HG03175 (cell line): ENCODE measurements at regions not wholly inside any gene's neighbourhood (a gene's known extent, or its start where the extent isn't known, plus 50 kb on each side); places are given as distances from the start of the nearest gene placed in this dataset.
"Not testable (repeated sequence)": the region's sequence is repeated elsewhere in the genome, so short reads cannot be mapped to it uniquely, and the experiment has no call there.

Source experiments
- ATAC-seq: cut with Tn5 transposase; IDR thresholded peaks from one replicate; pipeline ENCODE4 v1.9.1; 2021; ENCODE audit warnings: mild to moderate bottlenecking, moderate library complexity; ENCODE audit not compliant: unreplicated experiment

DNA sequence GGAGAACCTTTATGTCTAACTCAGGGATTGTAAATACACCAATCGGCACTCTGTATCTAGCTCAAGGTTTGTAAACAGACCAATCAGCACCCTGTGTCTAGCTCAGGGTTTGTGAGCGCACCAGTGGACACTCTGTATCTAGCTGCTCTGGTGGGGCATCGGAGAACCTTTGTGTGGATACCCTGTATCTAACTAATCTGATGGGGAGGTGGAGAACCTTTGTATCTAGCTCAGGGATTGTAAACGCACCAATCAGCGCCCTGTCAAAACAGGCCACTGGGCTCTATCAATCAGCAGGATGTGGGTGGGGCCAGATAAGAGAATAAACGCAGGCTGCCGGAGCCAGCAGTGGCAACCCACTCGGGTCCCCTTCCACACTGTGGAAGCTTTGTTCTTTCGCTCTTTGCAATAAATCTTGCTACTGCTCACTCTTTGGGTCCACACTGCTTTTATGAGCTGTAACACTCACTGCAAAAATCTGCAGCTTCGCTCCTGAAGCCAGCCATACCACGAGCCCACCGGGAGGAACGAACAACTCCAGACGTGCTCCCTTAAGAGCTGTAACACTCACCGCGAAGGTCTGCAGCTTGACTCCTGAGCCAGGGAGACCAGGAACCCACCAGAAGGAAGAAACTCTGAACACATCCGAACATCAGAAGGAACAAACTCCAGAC lies 1673.2 kb upstream of the B3GALT2 start:
- not testable (repeated sequence) for ATAC-seq

DNA sequence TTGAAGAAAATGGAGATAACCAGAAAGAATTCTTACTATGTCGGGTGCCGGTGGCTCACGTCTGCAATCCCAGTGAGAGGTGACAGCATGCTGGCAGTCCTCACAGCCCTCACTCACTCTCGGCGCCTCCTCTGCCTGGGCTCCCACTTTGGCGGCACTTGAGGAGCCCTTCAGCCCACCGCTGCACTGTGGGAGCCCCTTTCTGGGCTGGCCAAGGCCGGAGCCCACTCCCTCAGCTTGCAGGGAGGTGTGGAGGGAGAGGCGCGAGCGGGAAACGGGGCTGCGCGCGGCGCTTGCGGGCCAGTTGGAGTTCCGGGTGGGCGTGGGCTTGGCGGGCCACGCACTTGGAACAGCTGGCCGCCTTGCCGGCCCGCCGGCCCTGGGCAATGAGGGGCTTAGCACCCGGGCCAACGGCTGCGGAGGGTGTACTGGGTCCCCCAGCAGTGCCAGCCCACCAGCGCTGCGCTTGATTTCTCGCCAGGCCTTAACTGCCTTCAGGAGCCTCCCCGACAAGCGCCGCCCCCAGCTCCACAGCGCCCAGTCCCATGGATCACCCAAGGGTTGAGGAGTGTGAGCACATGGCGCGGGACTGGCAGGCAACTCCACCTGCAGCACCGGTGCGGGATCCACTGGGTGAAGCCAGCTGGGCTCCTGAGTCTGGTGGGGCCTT lies 1672.5 kb upstream of the B3GALT2 start:
- not testable (repeated sequence) for ATAC-seq

DNA sequence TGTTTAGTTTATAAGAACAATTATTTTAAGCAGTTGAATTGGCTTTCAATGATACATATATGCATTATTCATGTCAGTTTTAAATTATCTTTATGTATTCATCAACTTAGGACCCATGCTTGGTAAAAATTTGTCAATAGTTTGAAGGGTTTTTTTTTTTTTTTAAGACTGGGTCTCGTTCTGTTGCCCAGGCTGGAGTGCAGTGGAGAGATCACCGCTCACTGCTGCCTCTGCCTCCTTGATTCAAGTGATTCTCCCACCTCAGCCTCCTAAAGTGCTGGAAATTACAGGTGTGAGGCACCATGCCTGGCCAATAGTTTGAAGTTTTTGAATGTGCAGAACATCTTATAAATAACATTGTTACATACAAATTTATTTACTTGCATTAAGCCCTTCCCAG lies 1671.0 kb upstream of the B3GALT2 start:
- ATAC-seq = no peak

DNA sequence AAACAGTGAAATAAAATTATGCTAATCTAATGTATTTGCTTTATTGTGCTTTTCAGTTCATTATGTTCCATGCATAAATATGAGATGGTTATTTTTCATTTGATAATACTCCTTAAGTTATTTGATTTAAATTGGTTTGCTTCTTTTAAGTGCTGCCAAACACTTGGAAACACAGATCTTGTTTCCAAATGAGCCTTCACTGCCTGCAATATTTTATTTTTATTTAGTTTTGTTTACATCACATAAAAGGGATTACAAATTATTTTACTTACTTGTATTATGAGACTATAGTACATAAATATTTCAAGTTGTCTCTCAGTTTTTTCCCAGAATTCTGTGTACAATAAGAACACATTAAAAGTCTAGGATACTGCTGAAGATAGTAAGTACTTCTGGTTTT lies 1662.4 kb upstream of the B3GALT2 start:
- no peak for ATAC-seq

DNA sequence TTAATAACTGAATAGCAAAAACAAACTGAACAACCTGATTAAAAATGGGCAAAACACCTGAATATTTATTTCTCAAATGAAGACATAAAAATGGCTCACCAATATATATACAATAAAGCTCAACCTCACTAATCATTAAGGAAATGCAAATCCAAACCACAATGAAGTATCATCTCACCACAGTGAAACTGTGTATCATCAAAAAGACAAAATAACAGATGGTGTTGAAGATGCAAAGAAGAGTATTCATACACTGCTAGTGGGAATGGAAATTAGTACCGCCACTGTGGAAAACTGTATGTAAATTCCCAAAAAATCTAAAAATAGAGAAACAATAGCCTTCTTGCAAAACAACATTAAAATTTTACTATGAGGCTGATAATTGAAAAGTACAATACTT lies 1660.1 kb upstream of the B3GALT2 start:
- peak; percentile 98 for ATAC-seq

DNA sequence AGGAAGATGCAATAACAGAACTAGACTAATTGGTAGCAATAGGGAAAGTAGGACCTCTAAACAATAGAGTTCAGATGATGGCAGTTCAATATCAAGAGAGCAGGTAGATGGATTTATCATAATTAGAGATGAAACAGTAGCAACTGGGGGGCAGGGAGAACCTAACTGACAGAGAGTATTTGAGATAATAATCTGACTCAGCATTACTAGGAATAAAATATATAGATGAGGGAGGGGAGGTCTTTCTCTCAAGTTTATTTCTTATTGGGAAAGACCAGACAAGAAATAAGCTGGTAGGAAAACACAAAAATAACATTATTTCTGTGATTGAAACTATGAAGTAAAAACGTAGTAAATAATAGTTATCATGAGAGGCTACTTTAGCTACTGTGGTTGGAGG lies 1656.7 kb upstream of the B3GALT2 start:
- ATAC-seq = no peak

DNA sequence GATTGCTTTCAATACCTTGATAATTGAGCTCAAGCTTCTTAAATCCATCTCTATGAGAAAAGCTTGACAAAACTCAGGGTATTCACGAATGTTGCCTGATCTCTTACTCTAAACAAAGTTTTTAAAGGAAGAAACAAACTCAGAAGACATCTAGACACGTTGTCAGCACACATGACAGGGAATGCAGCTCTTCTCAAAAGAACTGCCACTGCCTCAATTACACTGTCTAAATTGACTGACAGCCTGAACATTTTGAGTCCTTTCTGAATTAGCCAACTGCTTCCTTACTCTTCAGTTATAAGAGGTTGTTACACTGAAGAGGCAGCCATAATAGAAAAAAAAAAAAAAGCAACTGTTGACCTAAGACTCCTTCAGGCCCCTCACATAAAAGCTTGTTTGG lies 1646.7 kb upstream of the B3GALT2 start:
- no peak for ATAC-seq

DNA sequence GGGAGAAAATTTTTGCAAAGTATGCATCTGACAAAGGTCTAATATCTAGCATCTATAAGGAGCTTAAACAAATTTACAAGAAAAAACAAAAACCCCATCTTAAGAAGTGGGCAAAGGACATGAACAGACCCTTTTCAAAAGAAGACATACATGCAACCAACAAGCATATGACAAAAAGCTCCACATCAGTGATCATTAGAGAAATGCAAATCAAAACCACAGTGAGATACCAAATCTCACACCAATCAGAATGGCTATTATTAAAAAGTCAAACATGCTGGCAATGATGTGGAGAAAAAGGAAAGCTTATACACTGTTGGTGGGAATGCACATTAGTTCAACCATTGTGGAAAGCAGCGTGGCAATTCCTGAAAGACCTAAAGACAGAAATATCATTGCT lies 1645.2 kb upstream of the B3GALT2 start:
- not testable (repeated sequence) for ATAC-seq

DNA sequence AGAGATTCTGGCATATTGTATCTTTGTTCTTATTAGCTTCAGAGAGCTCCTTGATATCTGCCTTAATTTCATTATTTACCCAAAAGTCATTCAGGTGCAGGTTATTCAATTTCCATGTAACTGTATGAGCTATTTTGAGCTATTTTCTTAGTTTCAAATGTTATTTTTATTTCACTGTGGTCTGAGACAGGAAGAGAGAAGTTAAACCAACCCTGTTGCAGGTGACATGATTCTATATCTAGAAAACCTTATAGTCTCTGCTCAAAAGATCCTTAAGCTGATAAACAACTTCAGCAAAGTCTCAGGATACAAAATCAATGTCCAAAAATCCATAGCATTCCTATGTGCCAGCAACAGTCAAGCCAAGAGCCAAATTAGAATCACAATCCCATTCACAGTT lies 1644.0 kb upstream of the B3GALT2 start:
- peak; percentile 92 for ATAC-seq

DNA sequence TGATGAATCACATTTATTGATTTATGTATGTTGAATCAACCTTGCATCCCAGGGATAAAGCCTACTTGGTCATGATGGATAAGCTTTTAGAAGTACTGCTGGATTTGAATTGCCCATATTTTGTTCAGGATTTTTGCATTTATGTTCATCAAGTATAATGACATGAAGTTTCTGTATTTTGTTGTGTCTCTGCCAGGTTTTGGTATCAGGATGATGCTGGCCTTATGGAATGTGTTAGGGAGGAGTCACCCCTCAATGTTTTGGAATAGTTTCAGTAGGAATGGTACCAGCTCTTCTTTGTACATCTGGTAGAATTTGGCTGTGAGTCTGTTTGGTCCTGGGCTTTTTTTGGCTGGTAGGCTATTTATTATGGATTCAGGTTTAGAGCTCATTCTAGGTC lies 1643.1 kb upstream of the B3GALT2 start:
- ATAC-seq = no peak

DNA sequence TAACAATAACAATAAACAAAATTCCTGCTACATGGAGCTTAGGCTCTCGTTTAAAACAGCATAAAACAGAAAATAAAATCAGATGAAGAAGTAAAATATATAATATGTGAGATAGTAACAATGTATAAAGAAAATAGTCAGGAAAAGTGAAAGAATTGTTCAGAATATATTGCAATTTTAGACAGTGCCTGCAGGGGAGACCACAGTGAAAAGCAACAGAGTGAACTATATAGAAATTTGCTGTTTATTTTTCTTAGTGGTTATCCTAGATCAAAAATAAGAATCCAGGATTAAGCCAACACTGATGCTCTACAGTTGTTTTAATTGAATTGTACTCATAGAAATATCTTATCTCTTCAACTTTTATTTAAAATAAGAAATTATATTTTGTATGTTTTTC lies 1639.0 kb upstream of the B3GALT2 start:
- no peak for ATAC-seq

DNA sequence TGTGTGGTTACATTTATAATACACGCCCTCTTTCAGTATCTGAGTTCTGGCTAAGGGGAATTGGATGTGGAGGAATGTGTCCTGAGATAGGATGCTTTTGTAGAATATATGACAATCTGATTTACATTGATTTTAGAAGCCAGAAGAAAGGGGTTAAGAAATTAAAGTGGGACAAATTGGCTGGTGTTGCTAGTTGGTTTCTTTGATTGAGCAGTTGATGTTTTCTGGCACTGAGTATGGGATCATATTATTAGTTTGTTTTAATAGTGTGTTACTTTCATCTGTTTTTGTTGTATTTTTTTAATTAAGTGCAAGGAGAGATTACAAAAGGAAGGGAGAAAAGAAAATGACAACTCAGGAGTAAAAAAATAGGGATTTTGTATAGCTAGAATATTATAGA lies 1634.7 kb upstream of the B3GALT2 start:
- ATAC-seq = no peak

DNA sequence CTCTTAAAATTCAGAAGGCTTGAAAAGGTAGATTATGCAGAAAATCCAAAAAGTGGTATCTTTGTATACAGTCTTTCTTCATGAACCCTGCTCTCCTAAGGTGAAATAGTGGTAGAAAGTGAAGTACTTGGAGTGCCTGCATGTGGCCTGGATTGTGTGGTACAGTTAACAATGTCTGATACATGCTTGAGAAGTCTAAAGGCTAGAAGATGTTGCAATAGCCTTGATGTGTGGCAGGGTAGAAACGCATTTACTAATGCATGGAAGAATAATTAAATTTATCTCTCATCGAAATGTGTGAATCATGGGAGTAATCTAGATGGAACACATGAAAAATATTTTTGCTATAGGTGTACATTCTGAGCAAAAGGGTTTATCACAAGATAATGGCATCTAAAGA lies 1632.3 kb upstream of the B3GALT2 start:
- ATAC-seq = no peak

DNA sequence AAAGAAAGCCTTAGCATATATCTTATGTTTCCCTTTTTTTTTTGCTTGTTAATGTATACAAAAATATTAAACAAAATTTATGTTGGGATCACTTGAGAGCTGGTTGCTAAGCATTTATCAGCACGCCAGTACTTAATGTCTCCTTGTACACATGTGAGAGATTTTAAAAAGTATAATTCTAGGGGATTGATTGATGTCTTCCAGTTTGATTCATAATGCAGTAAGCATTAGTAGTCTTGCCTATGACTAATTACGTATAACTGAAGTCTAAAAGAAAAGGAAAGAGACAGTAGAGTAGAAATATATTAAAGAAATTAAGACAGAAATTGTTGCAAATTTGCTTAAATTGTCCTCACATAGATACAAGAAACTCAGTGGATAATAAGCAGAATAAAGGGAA lies 1630.4 kb upstream of the B3GALT2 start:
- no peak for ATAC-seq

DNA sequence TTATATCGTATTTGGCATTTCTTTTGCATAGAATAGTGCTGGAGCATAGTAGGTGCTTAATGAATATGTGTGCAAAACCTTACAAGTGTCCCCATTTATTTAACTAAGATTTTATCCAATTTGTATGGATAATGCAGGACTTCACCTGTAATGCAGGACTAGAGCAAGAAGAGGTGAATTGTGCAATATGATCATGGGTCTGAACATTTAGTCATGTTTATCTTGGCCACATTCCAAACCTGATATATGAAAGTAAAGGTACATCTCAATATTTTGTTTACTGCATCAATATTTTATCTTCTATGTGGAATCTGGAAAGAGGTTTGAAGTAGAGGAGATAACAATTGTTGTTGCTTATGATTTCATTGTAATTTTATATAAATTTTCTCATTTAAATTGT lies 1626.7 kb upstream of the B3GALT2 start:
- ATAC-seq = no peak

DNA sequence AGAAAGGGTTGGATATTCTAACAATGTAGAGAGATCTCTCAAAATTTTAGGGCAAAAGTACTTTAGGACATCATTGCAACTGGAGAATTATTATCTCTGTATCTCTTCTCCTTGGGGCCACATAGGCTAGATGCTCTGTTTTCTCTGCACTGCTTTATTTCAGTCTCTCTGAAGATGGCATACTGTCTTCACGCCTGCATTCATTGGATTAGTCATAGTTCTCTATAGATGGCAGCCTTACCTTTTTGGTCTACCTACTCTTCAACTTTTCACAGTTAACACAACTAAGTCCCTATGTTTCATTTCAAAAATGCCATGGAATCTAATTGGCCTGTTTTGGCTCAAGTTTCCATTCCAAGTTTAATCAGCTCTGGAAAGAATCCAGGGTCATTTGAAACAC lies 1623.3 kb upstream of the B3GALT2 start:
- ATAC-seq = no peak

DNA sequence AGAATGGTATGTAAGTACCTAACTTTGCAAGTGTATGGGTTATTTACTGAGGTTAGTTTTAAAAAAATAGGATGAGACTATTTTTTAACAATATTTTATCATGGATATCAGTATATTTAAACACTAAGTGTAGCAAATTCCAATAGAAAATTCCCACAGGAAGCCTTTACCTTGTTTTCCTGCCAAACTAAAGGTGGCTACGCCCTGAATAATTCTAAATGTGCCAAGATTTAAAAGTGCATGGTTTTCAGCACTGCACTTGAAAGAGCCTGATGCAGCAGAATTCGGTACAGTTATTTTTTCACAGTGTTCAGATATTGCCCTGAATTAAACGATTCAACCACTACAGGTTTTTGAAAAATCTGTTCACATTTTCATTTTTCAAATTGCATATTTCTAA lies 1622.8 kb upstream of the B3GALT2 start:
- ATAC-seq = no peak

DNA sequence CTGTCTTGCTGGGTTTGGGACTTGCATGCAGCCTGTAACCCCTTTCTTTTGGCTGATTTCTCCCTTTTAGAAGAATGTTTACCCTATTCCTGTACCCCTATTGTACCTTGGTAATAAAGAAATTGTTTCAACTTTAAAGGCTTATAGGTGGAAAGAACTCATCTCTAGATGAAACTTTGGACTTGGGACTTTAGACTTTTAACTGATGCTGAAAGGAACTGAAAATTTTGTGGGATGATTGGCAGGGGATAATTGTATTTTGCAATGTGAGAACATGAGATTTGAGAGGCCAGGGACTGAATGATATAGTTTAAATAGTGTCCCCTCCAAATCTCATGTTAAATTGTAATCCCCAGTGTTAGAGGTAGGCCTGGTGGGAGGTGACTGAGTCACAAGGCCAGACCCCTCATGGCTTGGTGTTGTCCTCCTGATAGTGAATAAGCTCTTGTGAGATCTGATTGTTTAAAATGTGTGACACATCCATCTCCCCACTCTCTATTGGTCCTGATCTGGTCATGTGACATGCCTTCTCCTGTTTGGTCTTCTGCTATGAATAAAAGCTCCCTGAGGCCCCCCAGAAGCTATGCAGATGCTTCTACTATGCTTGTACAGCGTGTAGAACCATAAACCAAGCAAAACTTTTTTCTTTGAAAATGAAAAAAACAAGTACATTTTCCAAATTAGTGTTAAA lies 1621.3 kb upstream of the B3GALT2 start:
- ATAC-seq = no peak

DNA sequence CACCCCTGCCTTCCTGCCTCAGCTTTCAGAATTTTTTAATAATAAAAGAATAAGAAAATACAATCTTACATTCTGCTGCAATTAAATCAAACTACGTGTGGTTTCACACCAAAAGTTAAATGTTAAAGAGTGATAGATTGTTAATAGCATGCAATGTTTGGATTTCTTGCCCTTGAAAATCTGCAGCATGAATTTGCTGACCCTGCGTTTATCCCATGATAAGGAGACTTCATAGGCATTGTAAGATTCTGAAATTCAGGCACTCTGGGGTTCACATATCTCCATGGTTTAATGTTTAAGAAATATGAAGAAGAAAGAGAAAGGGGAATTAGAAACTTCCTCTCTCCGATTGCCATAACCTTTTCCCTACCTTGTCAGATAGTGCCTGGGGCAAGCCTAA lies 1616.2 kb upstream of the B3GALT2 start:
- ATAC-seq = no peak

DNA sequence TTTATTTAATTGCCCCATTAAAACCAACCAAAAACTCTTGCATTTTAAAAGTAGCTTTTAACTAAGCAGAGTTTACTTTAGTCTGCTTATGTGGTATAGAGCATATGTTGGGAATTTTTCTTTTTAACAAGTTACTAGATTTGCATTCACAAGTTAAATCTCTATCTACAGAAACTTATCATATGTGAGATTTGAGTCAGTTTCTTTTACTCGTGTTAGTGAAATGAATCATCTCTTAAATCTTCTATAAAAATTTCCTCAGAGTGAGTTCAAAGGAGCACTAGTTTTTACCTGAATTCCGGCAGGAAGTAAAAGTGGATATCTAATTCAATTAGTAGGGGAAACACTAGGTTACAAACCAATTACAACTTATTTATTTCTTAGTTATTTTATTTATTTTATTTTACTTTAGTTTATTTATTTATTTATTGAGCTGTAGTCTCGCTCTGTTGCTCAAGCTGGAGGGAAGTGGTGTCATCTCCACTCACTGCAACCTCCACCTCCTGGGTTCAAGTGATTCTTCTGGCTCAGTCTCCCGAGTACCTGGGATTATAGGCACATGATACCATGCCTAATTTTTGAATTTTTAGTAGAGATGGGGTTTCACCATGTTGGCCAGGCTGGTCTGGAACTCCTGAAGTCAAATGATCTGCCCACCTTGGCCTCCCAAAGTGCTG lies 1609.6 kb upstream of the B3GALT2 start:
- ATAC-seq = peak; percentile 83

DNA sequence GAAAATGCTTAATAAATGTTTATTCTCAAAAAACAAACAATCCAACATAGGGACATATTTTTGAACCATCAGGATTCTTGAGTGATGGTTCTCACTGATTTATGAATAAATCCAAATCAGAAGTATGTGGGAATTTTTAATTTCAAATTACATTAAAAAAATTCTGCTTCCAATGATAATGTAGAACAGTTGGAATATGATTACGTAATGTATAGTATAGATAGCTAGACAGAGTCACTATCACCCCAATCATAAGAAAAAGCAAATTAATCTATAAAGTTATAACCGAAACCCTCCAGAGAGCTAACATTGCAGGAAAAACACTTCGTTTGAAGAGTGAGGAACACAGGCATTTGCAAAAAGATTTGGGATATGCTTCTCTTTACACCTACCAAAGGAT lies 1600.6 kb upstream of the B3GALT2 start:
- no peak for ATAC-seq

DNA sequence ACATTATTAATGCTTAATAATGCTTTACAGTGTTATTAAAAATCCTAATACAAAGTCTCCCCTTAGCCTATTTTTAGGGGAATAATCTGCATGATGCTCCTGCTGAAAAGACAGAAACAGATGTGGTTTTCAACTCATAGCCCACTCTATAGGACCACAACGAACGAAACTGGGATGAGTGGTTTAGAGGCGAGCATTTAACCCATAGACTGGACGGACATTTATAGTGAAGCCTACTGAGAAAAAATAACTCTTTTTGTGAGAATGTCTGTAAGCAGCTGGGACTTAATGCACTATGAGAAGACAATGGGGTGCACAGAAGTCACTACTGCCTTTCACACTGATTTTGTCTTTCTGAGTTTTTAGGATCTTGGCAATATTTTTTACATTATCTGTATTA lies 1599.6 kb upstream of the B3GALT2 start:
- ATAC-seq = no peak
